Neural crest cell (in vitro differentiated cells): ENCODE measurements at regions not wholly inside any gene's neighbourhood (a gene's known extent, or its start where the extent isn't known, plus 50 kb on each side); places are given as distances from the start of the nearest gene placed in this dataset.

Source experiments
- DNase-seq: peaks from one replicate; pipeline ENCODE4 v3.0.0; 2021; ENCODE audit warnings: low read depth, mixed read lengths, low spot score
- H3K27ac Mint-ChIP-seq: one replicate; pipeline ENCODE4 v1.8.0; 2021; ENCODE audit warnings: mild to moderate bottlenecking, mixed read lengths; ENCODE audit not compliant: unreplicated experiment
- H3K27me3 Mint-ChIP-seq: 2 replicates; pipeline ENCODE4 v1.8.0; 2021; ENCODE audit warnings: low read depth, mild to moderate bottlenecking, mixed read lengths
- H3K36me3 Mint-ChIP-seq: 2 replicates; pipeline ENCODE4 v1.8.0; 2021; ENCODE audit warnings: low read depth, mild to moderate bottlenecking, mixed read lengths
- H3K4me1 Mint-ChIP-seq: 2 replicates; pipeline ENCODE4 v1.8.0; 2021; ENCODE audit warnings: mixed read lengths
- H3K4me3 Mint-ChIP-seq: one replicate; pipeline ENCODE4 v1.8.0; 2021; ENCODE audit warnings: mild to moderate bottlenecking, mixed read lengths
- H3K9me3 Mint-ChIP-seq: 2 replicates; pipeline ENCODE4 v1.8.0; 2021; ENCODE audit warnings: mixed read lengths
- CTCF ChIP-seq: fragments of 200-600 bp; sonication (generic); conservative IDR thresholded peaks from 2 replicates; pipeline ENCODE4 v1.5.0; 2021; ENCODE audit warnings: antibody characterized with exemption, mild to moderate bottlenecking

GRCh38 chr3:81938681-81939080 lies 177.2 kb upstream of the GBE1 start:
- Mint-ChIP-seq H3K9me3 (peaks cover 3% of the 10 kb centered on the region), H3K4me3 (no peak overlapping the region)

GRCh38 chr3:81936817-81937216 lies 175.4 kb upstream of the GBE1 start:
- Mint-ChIP-seq H3K27ac (no peak overlapping the region), H3K27me3 (no peaks in the 10 kb centered on the region), H3K36me3 (no peaks in the 10 kb centered on the region), H3K9me3 (no peaks in the 10 kb centered on the region), H3K4me1 (peaks cover 2% of the 10 kb centered on the region), H3K4me3 (no peak overlapping the region)
- no peak for DNase-seq
- no peak for TF ChIP-seq CTCF

More at GRCh38 chr3:81938681-81939080, 177.2 kb upstream of the GBE1 start:
- Mint-ChIP-seq H3K4me1 (no peaks in the 10 kb centered on the region), H3K36me3 (no peaks in the 10 kb centered on the region), H3K27ac (no peak overlapping the region), H3K27me3 (no peaks in the 10 kb centered on the region)
- TF ChIP-seq CTCF, result no peak
- no peak for DNase-seq

GRCh38 chr3:81932681-81933080 lies 171.2 kb upstream of the GBE1 start:
- no peaks in the 10 kb centered on the region for H3K9me3 Mint-ChIP-seq
- H3K27ac Mint-ChIP-seq, result no peak overlapping the region
- DNase-seq, result no peak
- peaks cover 3% of the 10 kb centered on the region for H3K4me1 Mint-ChIP-seq
- H3K4me3 Mint-ChIP-seq, result no peak overlapping the region
- H3K36me3 Mint-ChIP-seq, result no peaks in the 10 kb centered on the region
- no peak for TF ChIP-seq CTCF
- H3K27me3 Mint-ChIP-seq, result no peaks in the 10 kb centered on the region

- no peak for DNase-seq
- H3K4me1 Mint-ChIP-seq, result peaks cover 3% of the 10 kb centered on the region
- no peaks in the 10 kb centered on the region for H3K36me3 Mint-ChIP-seq
- no peaks in the 10 kb centered on the region for H3K9me3 Mint-ChIP-seq
- no peaks in the 10 kb centered on the region for H3K27me3 Mint-ChIP-seq
- H3K4me3 Mint-ChIP-seq, result no peak overlapping the region
- no peak for TF ChIP-seq CTCF
- no peak overlapping the region for H3K27ac Mint-ChIP-seq
Measured at GRCh38 chr3:81931265-81932251, 170.1 kb upstream of the GBE1 start.

GRCh38 chr3:81929697-81930096 lies 168.3 kb upstream of the GBE1 start:
- peaks cover 3% of the 10 kb centered on the region for H3K4me1 Mint-ChIP-seq
- DNase-seq, result no peak
- H3K27ac Mint-ChIP-seq, result no peak overlapping the region
- H3K9me3 Mint-ChIP-seq, result peaks cover 3% of the 10 kb centered on the region
- H3K4me3 Mint-ChIP-seq, result no peak overlapping the region
- no peaks in the 10 kb centered on the region for H3K27me3 Mint-ChIP-seq
- TF ChIP-seq CTCF, result no peak
- no peaks in the 10 kb centered on the region for H3K36me3 Mint-ChIP-seq
